SH-SY5Y (cell line): ENCODE measurements at regions not wholly inside any gene's neighbourhood (a gene's known extent, or its start where the extent isn't known, plus 50 kb on each side); places are given as distances from the start of the nearest gene placed in this dataset.

Experiments used
- GATA2 ChIP-seq: IDR thresholded peaks from 2 replicates; pipeline ENCODE4 v1.6.1; 2011; ENCODE audit warnings: mild to moderate bottlenecking, low read depth, low read length
- GATA3 ChIP-seq: IDR thresholded peaks from 2 replicates; pipeline ENCODE4 v1.6.1; 2011; ENCODE audit warnings: low read depth, mild to moderate bottlenecking, low read length, moderate library complexity

- TF ChIP-seq GATA2 (no peak), GATA3 (no peak)
Measured at GRCh38 chr5:96022971-96023370, 61.3 kb upstream of the ELL2 start.
